GM12875 (cell line): ENCODE measurements at regions not wholly inside any gene's neighbourhood (a gene's known extent, or its start where the extent isn't known, plus 50 kb on each side); places are given as distances from the start of the nearest gene placed in this dataset.

Source experiments
- H3K4me3 ChIP-seq: one replicate; pipeline ENCODE4 v1.5.1; 2011; ENCODE audit warnings: low read depth, low read length, control low read depth
- TF ChIP-seq, protein P1 (sequence below): IDR thresholded peaks from 2 replicates; pipeline ENCODE4 v1.5.1; 2011; ENCODE audit warnings: low read depth, mild to moderate bottlenecking, control low read depth, inconsistent platforms, low read length, moderate library complexity, borderline replicate concordance; ENCODE audit not compliant: insufficient read depth

DNA sequence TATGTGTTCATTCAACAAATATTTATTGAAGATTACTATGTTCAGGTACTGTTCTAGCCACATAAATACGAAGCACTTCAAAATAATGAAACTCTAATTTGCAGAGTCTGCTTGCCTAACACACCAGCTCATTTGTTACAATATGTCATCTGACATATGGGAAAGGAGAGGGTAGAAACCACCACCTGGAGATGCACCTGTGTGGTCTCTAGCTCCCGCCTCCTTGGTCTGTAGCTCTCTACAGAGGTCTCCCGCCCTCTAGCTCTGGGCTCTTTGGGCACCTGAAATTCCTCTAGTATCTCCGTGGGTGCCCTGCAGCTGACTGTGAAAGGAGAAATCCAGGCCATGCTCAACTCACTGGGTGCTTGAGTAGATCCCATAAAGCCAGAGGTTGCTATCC, 51.4 kb upstream of the DBX1 start:
- TF ChIP-seq, protein P1, sequence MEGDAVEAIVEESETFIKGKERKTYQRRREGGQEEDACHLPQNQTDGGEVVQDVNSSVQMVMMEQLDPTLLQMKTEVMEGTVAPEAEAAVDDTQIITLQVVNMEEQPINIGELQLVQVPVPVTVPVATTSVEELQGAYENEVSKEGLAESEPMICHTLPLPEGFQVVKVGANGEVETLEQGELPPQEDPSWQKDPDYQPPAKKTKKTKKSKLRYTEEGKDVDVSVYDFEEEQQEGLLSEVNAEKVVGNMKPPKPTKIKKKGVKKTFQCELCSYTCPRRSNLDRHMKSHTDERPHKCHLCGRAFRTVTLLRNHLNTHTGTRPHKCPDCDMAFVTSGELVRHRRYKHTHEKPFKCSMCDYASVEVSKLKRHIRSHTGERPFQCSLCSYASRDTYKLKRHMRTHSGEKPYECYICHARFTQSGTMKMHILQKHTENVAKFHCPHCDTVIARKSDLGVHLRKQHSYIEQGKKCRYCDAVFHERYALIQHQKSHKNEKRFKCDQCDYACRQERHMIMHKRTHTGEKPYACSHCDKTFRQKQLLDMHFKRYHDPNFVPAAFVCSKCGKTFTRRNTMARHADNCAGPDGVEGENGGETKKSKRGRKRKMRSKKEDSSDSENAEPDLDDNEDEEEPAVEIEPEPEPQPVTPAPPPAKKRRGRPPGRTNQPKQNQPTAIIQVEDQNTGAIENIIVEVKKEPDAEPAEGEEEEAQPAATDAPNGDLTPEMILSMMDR: no peak
- H3K4me3 ChIP-seq: no peak overlapping the region
